Heart right ventricle (tissue), 16 donors: ENCODE measurements at regions not wholly inside any gene's neighbourhood (a gene's known extent, or its start where the extent isn't known, plus 50 kb on each side); places are given as distances from the start of the nearest gene placed in this dataset.
"Not testable (repeated sequence)": the region's sequence is repeated elsewhere in the genome, so short reads cannot be mapped to it uniquely, and the experiment has no call there.

Source experiments
- ATAC-seq, 8 donors: fragments of 200-7000 bp; cut with Tn5 transposase; one replicate each; pipeline ENCODE4 v1.9.1; 2020; ENCODE audit warnings: mild to moderate bottlenecking in 8 of 8, moderate library complexity in 8 of 8, moderate number of reproducible peaks in 1 of 8
- DNase-seq, 2 donors: peaks; one replicate each; pipeline ENCODE4 v3.0.0-alpha.2; 2020
- H3K27ac ChIP-seq, 10 donors: fragments of 200-600 bp; sonication (generic) in 2 of 10; one replicate each; pipeline versions ENCODE4 v1.5.0 to v1.8.0; 2020 to 2022; ENCODE audit warnings: mild to moderate bottlenecking in 3 of 10
- H3K27me3 ChIP-seq, 7 donors: fragments of 200-600 bp; one replicate each; pipeline ENCODE4 v1.8.0; 2021 to 2022; ENCODE audit warnings: mild to moderate bottlenecking in 2 of 7
- H3K36me3 ChIP-seq, 9 donors: fragments of 200-600 bp; sonication (generic) in 1 of 9; one replicate each; pipeline versions ENCODE4 v1.5.0 to v1.8.0; 2020 to 2022; ENCODE audit warnings: mild to moderate bottlenecking in 2 of 9
- H3K4me1 ChIP-seq, 9 donors: fragments of 200-600 bp; sonication (generic) in 1 of 9; one replicate each; pipeline versions ENCODE4 v1.5.0 to v1.8.0; 2020 to 2022; ENCODE audit warnings: mild to moderate bottlenecking in 4 of 9
- H3K4me3 ChIP-seq, 10 donors: fragments of 200-600 bp; sonication (generic) in 2 of 10; one replicate each; pipeline versions ENCODE4 v1.5.0 to v1.8.0; 2020 to 2022; ENCODE audit warnings: mild to moderate bottlenecking in 7 of 10, moderate library complexity in 2 of 10
- H3K9me3 ChIP-seq, 11 donors: fragments of 200-600 bp in 10 of 11; sonication (generic) in 2 of 11; one replicate each; pipeline versions ENCODE4 v1.5.0 to v1.8.0; 2013 to 2022; ENCODE audit warnings: mild to moderate bottlenecking in 2 of 11, control low read depth in 1 of 11, moderate library complexity in 1 of 11
- WGBS, 2 donors: extraction: QIAGEN DNeasy Blood & Tissue Kit; methylation state at CpG; one replicate each; pipeline ENCODE4 v1.1.7; 2013; ENCODE audit warnings: inconsistent platforms in 1 of 2; 5-methylcytosine and 5-hydroxymethylcytosine counted together
- intact Hi-C, 10 donors: fragments of 100-400 bp; cut with DNase I; formaldehyde crosslinking; loops; one replicate each; pipeline versions ENCODE4 v1.11.1 to v1.14.2; 2022
- TF ChIP-seq, protein P1 (sequence below), 9 donors: fragments of 200-600 bp; sonication (generic) in 2 of 9; IDR thresholded peaks; one replicate each; pipeline versions ENCODE4 v1.5.0 to v1.8.0; 2021 to 2022; ENCODE audit warnings: antibody characterized with exemption in 9 of 9, mild to moderate bottlenecking in 5 of 9, moderate library complexity in 1 of 9
- donor health status: Arrhythmogenic right ventricular cardiomyopathy.
- donor health status: ischemic (EF 13 %, LVEDD 7.1; RV severe dilation, severe dysfunction).
- donor health status: healthy with polysubstance abuse.
- donor health status: DM: no; HTN: yes; CAD: no.
- donor health status: DM: no; HTN: no; CAD: no.
- donor health status: ischemic (EF 25% LVEDD 6.9; RV normal size, moderate dysfunction).
- donor health status: ischemic (EF 25% LVEDD 5.7; RV mildly dilated, moderate dysfunction).
- donor health status: healthy.
- donor health status: DM: yes; HTN: yes; CAD: no.
- donor health status: Ischemic cardiomyopathy.
- donor health status: ischemic (EF 35%, LVEDD 5.7; RV mildly dilated, moderate dysfunction).
- donor health status: nonischemic (EF 11% LVEDD 7.7; RV severe dilation, severe dysfunction).
- donor health status: DM: yes; HTN: yes; CAD: no.
- donor health status: PGD.
- donor health status: ischemic (EF 29% LVEDD 5.4; RV normal size, mild dysfunction).
- donor health status: nonischemic (EF 23%, LVEDD 6.1; RV moderate dilation, normal function).

GRCh38 chr3:106135451-106136160, 266.8 kb upstream of the CBLB start:
- DNase-seq (no peak), ATAC-seq (peak in 1 of 8 donors; percentile 29)
- 97 to 98% methylated on average over 26 of the region's 26 CpGs for WGBS, 2 donors
- Histone ChIP-seq H3K4me1 (peaks cover 0 to 16% (median 6%) of the 10 kb centered on the region in 9 donors), H3K27ac (no peak overlapping the region), H3K36me3 (no peaks in the 10 kb centered on the region), H3K27me3 (no peaks in the 10 kb centered on the region), H3K9me3 (no peaks in the 10 kb centered on the region), H3K4me3 (no peak overlapping the region)
- intact Hi-C loops = loop anchor here in 1 of 10 donors (10.0 kb wide), 1 partner anchor 171 kb away; no protein-coding TSS in a partner anchor
- TF ChIP-seq, protein P1, sequence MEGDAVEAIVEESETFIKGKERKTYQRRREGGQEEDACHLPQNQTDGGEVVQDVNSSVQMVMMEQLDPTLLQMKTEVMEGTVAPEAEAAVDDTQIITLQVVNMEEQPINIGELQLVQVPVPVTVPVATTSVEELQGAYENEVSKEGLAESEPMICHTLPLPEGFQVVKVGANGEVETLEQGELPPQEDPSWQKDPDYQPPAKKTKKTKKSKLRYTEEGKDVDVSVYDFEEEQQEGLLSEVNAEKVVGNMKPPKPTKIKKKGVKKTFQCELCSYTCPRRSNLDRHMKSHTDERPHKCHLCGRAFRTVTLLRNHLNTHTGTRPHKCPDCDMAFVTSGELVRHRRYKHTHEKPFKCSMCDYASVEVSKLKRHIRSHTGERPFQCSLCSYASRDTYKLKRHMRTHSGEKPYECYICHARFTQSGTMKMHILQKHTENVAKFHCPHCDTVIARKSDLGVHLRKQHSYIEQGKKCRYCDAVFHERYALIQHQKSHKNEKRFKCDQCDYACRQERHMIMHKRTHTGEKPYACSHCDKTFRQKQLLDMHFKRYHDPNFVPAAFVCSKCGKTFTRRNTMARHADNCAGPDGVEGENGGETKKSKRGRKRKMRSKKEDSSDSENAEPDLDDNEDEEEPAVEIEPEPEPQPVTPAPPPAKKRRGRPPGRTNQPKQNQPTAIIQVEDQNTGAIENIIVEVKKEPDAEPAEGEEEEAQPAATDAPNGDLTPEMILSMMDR (IDR thresholded peaks at IDR 0.05) = no peak

DNA sequence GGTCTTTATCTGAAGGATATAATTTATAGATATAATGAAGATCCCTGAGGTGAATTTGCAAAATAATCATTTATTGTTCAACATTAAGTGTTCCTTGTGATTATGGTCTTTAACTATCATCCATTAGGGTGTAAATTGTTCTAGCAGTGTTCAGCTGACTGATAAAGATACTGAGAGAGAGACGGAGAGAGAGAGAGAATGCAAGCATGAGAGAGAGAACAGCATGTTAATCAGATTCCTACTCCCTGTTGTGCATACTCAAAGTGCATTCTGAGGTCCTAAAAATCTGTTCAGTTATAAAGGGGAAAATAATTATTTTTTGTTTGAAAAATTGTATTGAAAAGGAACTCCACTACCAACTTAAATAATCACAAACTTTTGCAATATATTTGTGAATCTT, 271.0 kb upstream of the CBLB start:
- Histone ChIP-seq H3K4me3 (no peak overlapping the region), H3K9me3 (no peaks in the 10 kb centered on the region), H3K27ac (no peak overlapping the region), H3K4me1 (peaks cover 0 to 4% (median 0%) of the 10 kb centered on the region in 9 donors), H3K27me3 (no peaks in the 10 kb centered on the region), H3K36me3 (no peaks in the 10 kb centered on the region)
- TF ChIP-seq, protein P1 (IDR thresholded peaks at IDR 0.05) = no peak
- intact Hi-C loops = loop anchor here in 1 of 10 donors (10.0 kb wide), 1 partner anchor 175 kb away; no protein-coding TSS in a partner anchor
- DNase-seq (no peak), ATAC-seq (no peak)
- 45 to 50% methylated on average over 1 of the region's 1 CpG for WGBS, 2 donors

DNA sequence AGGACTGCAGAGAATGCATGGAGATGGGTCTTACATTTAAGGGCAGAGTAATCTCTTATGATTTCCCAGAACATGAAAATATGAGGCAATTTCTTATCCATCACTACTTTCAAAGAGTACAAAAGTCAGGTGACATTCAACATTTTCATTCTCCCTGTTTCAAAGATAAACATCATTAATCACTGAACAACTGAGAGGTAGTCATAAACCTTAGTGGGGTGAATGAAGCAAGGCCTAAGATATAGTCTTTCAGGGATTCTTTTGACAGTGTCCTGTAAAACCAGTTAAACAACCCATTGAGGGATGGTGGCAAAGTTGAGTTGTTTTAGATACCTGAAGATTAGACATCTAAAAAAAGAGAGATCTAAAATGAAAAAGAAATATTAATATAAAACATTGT, 271.6 kb upstream of the CBLB start:
- Histone ChIP-seq H3K27me3 (no peaks in the 10 kb centered on the region), H3K9me3 (peaks cover 0 to 3% (median 0%) of the 10 kb centered on the region in 11 donors), H3K4me1 (peaks cover 0 to 4% (median 0%) of the 10 kb centered on the region in 9 donors), H3K36me3 (no peaks in the 10 kb centered on the region), H3K4me3 (no peak overlapping the region), H3K27ac (no peak overlapping the region)
- no peak for DNase-seq
- TF ChIP-seq, protein P1 (IDR thresholded peaks at IDR 0.05) = no peak
- intact Hi-C loops = no loop called here
- no peak for ATAC-seq

DNA sequence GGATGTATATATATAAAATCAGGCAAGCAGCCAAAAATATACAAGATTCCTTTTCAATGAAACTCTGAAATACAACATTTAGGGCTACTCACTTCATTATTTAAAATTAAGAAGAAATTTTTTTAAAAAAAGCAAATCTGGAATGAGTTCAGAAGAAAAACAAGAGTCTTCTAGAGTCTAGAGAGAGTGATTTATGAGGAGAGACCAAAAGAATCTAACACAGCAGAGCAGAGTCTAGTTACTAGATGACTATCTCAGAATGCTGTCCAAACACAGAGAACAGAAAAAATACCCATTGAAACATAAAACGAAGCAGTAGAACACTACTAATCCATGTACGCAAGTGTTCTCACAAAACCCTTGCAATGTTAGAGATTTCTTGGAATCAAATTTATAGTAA, 275.2 kb upstream of the CBLB start:
- TF ChIP-seq, protein P1 (IDR thresholded peaks at IDR 0.05) = no peak
- intact Hi-C loops = no loop called here
- Histone ChIP-seq H3K36me3 (no peaks in the 10 kb centered on the region), H3K4me3 (no peak overlapping the region), H3K9me3 (peaks cover 0 to 36% (median 0%) of the 10 kb centered on the region in 11 donors), H3K4me1 (peaks cover 0 to 4% (median 0%) of the 10 kb centered on the region in 9 donors), H3K27ac (no peak overlapping the region), H3K27me3 (no peaks in the 10 kb centered on the region)
- ATAC-seq = no peak
- no peak for DNase-seq
- 95 to 99% methylated on average over 2 of the region's 2 CpGs for WGBS, 2 donors

- H3K4me3 ChIP-seq, H3K27ac ChIP-seq, H3K4me1 ChIP-seq, intact Hi-C loops, ATAC-seq, H3K27me3 ChIP-seq, DNase-seq, H3K36me3 ChIP-seq: not testable (repeated sequence)
- WGBS, 2 donors = 98% methylated on average over 21 to 28 of the region's 28 CpGs
- peaks cover 0 to 36% (median 0%) of the 10 kb centered on the region in 11 donors for H3K9me3 ChIP-seq
Measured at GRCh38 chr3:106148440-106149082, 279.7 kb upstream of the CBLB start.
